MCF 10A (cell line): ENCODE measurements at regions not wholly inside any gene's neighbourhood (a gene's known extent, or its start where the extent isn't known, plus 50 kb on each side); places are given as distances from the start of the nearest gene placed in this dataset.

ENCODE experiments used
- BruUV-seq: library from RNA; stranded (reverse); fragments of 400-500 nt; replicated peaks from 2 replicates; lab custom pipeline; 2021; lab: Mats Ljungman, UMichigan
- CTCF ChIA-PET: fragments of 300-600 bp; sonication (Branson Sonifier 250); formaldehyde crosslinking; extraction: SDS; loops from one replicate; lab custom pipeline; 2021; ENCODE audit warnings: antibody characterized with exemption, inconsistent platforms; lab: Yijun Ruan, JAX
- POLR2A ChIA-PET: fragments of 300-600, 350-650 bp; sonication (Branson Sonifier 250); formaldehyde crosslinking; extraction: SDS; loops from one replicate; lab custom pipeline; 2020; ENCODE audit warnings: antibody characterized with exemption, inconsistent platforms; lab: Yijun Ruan, JAX
- DNase-seq: peaks from one replicate; pipeline ENCODE4 v3.0.0-alpha.2; 2018; ENCODE audit not compliant: unreplicated experiment
- H3K27ac Mint-ChIP-seq: one replicate; pipeline ENCODE4 v1.8.0; 2022; ENCODE audit warnings: mild to moderate bottlenecking, low read depth, mixed read lengths; ENCODE audit not compliant: unreplicated experiment
- H3K27me3 Mint-ChIP-seq: one replicate; pipeline ENCODE4 v1.8.0; 2022; ENCODE audit warnings: mixed read lengths; ENCODE audit not compliant: insufficient read depth, unreplicated experiment
- H3K36me3 Mint-ChIP-seq: one replicate; pipeline ENCODE4 v1.8.0; 2022; ENCODE audit warnings: mild to moderate bottlenecking, moderate library complexity, mixed read lengths; ENCODE audit not compliant: insufficient read depth, unreplicated experiment
- H3K4me1 Mint-ChIP-seq: one replicate; pipeline ENCODE4 v1.8.0; 2022; ENCODE audit warnings: mixed read lengths; ENCODE audit not compliant: insufficient read depth, unreplicated experiment
- H3K4me3 Mint-ChIP-seq: one replicate; pipeline ENCODE4 v1.8.0; 2022; ENCODE audit warnings: mild to moderate bottlenecking, moderate library complexity, mixed read lengths; ENCODE audit not compliant: unreplicated experiment
- H3K9me3 Mint-ChIP-seq: one replicate; pipeline ENCODE4 v1.8.0; 2022; ENCODE audit warnings: mixed read lengths; ENCODE audit not compliant: unreplicated experiment
- CTCF ChIP-seq: fragments of 200-600 bp; IDR thresholded peaks from one replicate; pipeline ENCODE4 v1.8.0; 2022; ENCODE audit warnings: antibody characterized with exemption, mild to moderate bottlenecking; ENCODE audit not compliant: unreplicated experiment
- intact Hi-C: fragments of 100-400 bp; cut with micrococcal nuclease; formaldehyde crosslinking; loops from 2 replicates; pipeline ENCODE4 v1.14.1; 2022

GRCh38 chr6:9482030-9482738, 932.7 kb downstream of the TFAP2A start:
- no TSS peak for BruUV-seq
- Mint-ChIP-seq H3K4me1 (peaks cover 36% of the 10 kb centered on the region), H3K4me3 (peak overlapping the region; percentile 32), H3K9me3 (no peaks in the 10 kb centered on the region), H3K36me3 (no peaks in the 10 kb centered on the region), H3K27ac (peak overlapping the region; percentile 79), H3K27me3 (no peaks in the 10 kb centered on the region)
- no peak for TF ChIP-seq CTCF
- ChIA-PET POLR2A (interaction anchor here (0.6 to 2.8 kb wide), 15 partner anchors 12 to 949 kb away, joined by 3 to 9 read pairs (median 3); partner anchors contain the start of gene TFAP2A), CTCF (interaction anchor here (0.6 to 2.0 kb wide), 10 partner anchors 21 to 947 kb away, joined by 3 to 6 read pairs (median 3); no protein-coding TSS in a partner anchor)
- peak; percentile 94 for DNase-seq
- intact Hi-C loops: no loop called here

GRCh38 chr6:9481292-9482029, 933.4 kb downstream of the TFAP2A start:
- peak overlapping the region; percentile 79 for H3K27ac Mint-ChIP-seq
- intact Hi-C loops: no loop called here
- DNase-seq: no peak
- peak overlapping the region; percentile 32 for H3K4me3 Mint-ChIP-seq
- peaks cover 35% of the 10 kb centered on the region for H3K4me1 Mint-ChIP-seq
- ChIA-PET CTCF (interaction anchor here (0.6 to 1.2 kb wide), 7 partner anchors 20 to 426 kb away, joined by 3 to 5 read pairs (median 3); no protein-coding TSS in a partner anchor), POLR2A (interaction anchor here (0.7 to 2.8 kb wide), 13 partner anchors 11 to 950 kb away, joined by 3 to 9 read pairs (median 3); partner anchors contain the start of gene TFAP2A)
- H3K27me3 Mint-ChIP-seq: no peaks in the 10 kb centered on the region
- no peaks in the 10 kb centered on the region for H3K9me3 Mint-ChIP-seq
- no peak for TF ChIP-seq CTCF
- BruUV-seq: TSS peak; percentile 16
- H3K36me3 Mint-ChIP-seq: no peaks in the 10 kb centered on the region

GRCh38 chr6:9468277-9468676, 946.6 kb downstream of the TFAP2A start:
- BruUV-seq: no TSS peak
- Mint-ChIP-seq H3K4me3 (no peak overlapping the region), H3K36me3 (no peaks in the 10 kb centered on the region), H3K4me1 (no peaks in the 10 kb centered on the region), H3K27me3 (no peaks in the 10 kb centered on the region), H3K9me3 (no peaks in the 10 kb centered on the region), H3K27ac (no peak overlapping the region)
- ChIA-PET POLR2A (no interaction called here), CTCF (interaction anchor here (1.0 kb wide), 1 partner anchor 967 kb away, joined by 3 read pairs; no protein-coding TSS in a partner anchor)
- intact Hi-C loops: no loop called here
- DNase-seq: no peak
- TF ChIP-seq CTCF: no peak

- Mint-ChIP-seq H3K4me1 (no peaks in the 10 kb centered on the region), H3K4me3 (no peak overlapping the region), H3K36me3 (no peaks in the 10 kb centered on the region), H3K27me3 (no peaks in the 10 kb centered on the region), H3K27ac (no peak overlapping the region), H3K9me3 (no peaks in the 10 kb centered on the region)
- DNase-seq: peak; percentile 9
- POLR2A ChIA-PET: interaction anchor here (0.7 kb wide), 1 partner anchor 14 kb away, joined by 3 read pairs; no protein-coding TSS in a partner anchor
- CTCF ChIA-PET: interaction anchor here (1.0 kb wide), 1 partner anchor 967 kb away, joined by 3 read pairs; no protein-coding TSS in a partner anchor
- no peak for TF ChIP-seq CTCF
- no TSS peak for BruUV-seq
- intact Hi-C loops: no loop called here
Measured at GRCh38 chr6:9467741-9468140, 947.1 kb downstream of the TFAP2A start.
